ACHN (cell line): ENCODE measurements at regions not wholly inside any gene's neighbourhood (a gene's known extent, or its start where the extent isn't known, plus 50 kb on each side); places are given as distances from the start of the nearest gene placed in this dataset.

Source experiments
- DNase-seq: peaks from one replicate; pipeline ENCODE4 v3.0.0-alpha.2; 2015
- in situ Hi-C: cut with HindIII; loops from 2 replicates; pipeline ENCODE4 v1.10.0; 2017; ENCODE audit warnings: low sequenced_read_pairs, low pct_ligation_motif_present, low pct_unique_long_range_greater_than_20kb

DNA sequence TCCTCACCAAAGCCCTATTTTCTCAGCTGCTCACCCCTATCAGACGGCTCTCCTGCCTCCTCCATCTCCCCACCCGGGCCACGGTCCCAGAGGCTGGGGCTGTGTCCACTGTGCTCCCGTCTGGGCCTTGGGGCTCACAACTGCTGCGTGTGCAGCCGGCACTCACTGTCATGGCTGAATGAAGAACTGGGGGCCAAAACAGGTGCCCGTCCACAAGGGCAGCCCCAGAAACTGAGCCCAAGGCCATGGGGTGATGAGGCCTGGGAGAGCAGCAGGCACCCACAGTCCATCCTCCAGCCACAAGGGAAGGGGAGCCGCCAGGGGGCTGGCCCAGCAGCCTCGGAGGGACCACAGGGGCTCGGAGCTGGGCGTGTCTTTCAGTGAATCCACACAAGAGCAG is 159.5 kb downstream of the DLL1 start:
- in situ Hi-C loops: no loop called here
- DNase-seq: no peak

DNA sequence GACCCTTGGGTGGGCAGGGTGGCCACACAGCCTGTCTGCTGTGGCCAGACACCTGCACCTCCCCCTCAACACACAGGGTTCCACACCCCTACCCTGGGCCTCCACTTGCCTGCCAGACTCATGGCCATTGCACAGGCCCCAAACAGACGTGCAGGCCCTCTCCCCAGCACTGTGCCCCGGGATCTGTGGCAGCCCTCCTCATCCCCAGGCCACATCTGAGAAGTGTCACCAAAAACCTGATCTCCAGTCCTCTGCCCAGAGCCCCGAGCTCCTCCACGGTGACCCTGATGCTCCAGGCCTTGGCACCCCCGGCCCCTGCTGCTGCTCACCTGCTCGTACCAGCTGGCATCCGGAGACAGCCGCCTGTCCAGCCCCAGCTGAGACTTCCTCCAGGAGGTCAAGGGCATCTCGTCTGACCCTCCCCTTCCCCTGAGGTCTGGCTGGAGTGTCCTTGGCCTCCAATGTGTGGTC is 160.1 kb downstream of the DLL1 start:
- in situ Hi-C loops: no loop called here
- no peak for DNase-seq

DNA sequence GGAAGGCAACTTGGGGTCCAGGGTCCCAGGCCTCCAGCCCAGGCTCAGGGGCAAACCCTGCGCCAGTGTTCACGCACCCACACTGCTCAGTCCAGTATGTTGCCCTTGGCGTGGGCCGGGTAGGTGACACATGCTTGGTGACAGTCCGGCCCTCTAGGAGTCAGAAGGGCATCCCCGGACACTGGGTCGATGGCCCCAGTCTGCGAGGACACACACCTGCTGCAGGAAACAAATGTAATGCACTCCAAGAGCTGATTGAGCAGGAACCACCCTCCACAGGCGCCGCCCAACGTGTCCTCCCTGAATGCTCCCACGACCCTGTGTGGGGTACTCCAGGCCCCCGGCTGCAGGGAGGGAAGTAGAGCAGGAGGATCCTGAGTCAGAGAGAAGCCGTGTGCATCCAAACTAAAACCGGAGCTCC is 160.7 kb downstream of the DLL1 start:
- in situ Hi-C loops: no loop called here
- no peak for DNase-seq

DNA sequence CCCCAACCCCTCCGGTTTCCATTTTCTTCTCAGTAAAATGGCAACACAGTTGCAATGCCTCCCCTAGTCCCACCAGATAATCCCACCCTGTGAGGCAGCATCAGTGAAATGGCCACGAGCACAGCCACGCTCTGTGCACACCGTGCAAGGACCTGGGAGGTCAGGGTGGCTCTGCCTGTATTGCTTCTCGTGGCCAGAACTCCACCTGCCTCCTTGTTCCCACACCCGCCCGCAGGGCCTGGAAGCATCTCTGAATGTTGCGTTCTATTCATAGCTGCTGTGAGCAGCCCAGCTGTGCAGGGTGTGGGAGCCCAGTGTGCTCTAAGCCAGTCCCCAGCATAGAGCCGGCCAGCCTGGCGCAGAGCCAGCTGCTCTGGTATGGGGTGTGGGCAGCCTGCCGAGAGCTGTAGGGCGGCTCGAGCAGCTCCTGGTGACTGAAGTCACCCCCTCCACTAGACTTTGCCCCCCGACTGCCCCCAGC is 161.1 kb downstream of the DLL1 start:
- in situ Hi-C loops: no loop called here
- no peak for DNase-seq

DNA sequence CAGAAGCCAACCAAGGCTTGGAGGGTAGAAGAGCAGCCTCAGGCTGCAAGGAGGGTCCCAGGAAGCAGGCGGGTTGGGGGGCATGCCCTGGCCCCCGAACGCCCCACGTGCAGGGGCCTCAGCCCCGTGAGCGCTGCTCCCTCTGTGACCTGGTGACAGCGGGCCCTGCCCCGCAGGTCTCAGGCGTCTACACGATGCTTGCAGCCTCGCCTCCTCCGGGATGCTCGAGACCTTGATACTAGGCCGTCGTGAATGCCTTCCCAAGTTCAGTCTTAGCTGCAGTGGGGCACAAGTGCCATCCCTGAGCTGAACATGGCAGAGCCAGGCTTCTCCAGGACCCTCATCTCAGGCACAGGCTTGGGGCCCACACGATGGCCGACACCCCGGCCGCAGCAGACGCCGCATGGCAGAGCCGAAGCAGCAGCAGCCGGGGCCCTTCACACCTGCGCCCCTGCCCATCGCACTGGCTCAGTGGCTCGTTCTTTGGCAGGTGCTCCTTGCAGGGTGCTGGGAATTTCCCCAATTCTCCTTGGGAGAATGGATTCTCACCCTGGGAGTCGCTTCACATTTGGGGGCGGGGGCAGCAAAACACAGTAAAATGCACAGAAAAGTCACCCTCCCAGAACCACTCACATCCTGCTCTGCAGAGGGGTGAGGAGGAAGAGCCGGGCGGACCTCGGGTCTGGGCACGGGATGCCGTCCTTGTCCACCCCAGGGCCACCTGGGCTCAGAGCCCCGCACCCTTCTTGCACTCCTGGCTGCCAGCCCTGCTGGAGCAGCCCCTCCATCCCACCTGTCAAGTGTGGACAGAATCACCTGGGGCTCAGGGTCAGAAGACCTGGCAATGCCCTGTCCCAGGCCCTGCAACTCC is 161.8 kb downstream of the DLL1 start:
- DNase-seq: no peak
- in situ Hi-C loops: no loop called here

DNA sequence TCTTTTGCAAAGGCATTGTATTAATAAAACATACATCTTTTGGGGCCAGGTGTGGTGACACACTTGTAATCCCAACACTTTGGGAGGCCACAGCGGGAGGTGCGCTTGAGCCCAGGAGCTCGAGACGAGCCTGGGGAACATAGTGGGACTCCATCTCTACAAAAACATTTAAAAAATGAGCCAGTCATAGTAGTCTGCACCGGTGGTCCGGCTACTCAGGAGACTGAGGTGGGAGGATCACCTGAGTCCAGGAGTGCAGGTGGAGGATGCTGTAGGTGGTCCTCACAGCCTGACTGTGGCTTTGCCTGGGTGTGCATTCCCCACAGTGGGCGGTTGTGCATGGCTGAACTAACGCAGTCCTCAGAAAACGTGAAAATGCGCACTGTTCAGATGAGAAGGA is 162.5 kb downstream of the DLL1 start:
- no peak for DNase-seq
- in situ Hi-C loops: no loop called here

DNA sequence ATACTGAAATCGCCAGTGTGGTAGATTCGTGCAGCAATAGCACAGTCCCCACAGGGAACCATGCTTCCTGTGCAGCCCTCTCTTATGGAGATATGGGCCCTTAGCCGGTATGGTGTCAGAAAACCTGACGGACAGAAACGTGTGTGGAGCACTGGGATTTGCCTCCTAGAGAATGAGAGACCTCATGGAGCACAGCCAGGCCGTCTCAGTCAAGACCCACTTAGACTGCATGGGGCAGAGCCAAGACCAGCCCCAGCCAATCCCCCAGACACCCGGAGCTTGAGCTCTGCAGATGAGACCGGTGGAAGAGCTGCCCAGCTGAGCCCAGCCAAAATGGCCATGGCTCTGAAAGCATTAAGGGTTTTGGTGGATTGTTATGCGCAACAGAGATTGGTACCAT is 163.7 kb downstream of the DLL1 start:
- no peak for DNase-seq
- in situ Hi-C loops: no loop called here

DNA sequence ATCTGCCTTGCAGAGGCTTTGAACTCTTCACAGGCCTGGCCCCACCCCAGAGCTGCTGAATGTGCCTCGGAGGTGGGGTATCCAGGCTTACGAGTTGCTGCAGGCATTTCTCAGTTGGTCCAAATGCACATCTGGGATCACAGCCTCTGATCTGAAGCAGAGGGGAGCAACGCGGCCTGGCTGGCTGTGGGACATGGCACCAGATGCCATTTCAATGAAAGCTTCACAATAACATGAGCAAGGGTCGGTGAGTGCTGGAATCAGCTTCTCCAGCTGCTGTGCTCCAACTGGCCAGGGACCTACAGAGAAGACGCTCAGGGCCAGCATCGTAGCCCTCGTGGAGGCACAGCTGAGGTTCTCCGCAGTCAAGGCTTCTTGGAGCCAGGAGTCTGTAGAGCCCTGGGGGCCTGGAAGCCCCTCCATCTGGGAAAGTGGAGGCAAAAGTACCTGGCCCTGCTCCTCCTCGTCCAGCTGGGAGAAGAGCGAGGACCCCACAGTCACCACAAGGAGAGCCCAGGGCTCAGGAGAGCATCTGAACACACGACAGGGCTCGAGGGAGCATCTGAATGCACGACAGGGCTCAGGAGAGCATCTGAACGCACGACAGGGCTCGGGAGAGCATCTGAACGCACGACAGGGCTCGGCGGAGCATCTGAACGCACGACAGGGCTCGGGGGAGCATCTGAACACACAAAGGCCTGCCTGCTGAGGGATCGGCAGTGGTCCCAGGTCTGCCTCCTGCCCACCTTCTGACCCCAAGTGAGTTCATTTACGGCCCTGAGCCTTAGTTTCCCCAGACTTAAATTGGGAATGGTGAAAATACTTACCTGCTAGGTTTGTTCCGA is 165.2 kb downstream of the DLL1 start:
- DNase-seq: no peak
- in situ Hi-C loops: no loop called here

DNA sequence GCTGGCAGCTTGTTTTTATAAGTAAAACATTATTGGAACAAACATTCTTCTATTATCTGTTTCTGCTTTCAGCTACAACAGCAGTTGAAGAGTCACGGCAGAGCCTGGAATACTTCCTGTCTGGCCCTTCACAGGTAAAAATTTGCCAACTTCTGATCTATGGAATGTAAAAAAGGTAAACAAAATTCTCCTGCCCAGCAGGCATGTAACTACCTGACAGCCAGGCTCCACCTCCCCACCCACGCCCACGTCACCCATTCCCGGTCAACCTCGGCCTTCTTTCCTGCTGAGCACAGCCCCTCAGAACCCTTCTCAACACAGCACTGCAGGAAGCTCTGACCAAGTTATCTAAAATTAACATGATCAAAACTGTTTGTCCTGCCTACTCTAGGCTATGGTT is 166.0 kb downstream of the DLL1 start:
- no peak for DNase-seq
- in situ Hi-C loops: no loop called here

DNA sequence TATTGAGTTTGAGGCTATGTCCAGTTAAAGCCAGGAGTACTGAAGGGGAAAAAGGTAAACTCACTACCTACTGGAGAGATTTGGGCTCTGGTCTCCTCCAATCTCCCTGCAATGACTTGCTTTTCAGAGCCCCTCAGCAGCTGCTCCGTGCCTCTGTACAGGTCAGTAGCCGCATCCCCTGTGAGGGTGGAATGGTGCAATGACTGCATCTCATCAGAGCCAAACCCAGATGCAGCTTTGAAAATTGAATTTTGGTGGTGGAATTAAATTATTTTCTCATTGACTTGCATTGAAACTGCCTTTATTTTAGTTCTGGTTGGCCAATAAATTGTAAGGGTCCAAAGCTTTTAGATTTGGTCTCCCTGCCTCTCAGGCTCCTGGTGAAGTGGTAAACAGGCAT is 166.7 kb downstream of the DLL1 start:
- DNase-seq: no peak
- in situ Hi-C loops: no loop called here

DNA sequence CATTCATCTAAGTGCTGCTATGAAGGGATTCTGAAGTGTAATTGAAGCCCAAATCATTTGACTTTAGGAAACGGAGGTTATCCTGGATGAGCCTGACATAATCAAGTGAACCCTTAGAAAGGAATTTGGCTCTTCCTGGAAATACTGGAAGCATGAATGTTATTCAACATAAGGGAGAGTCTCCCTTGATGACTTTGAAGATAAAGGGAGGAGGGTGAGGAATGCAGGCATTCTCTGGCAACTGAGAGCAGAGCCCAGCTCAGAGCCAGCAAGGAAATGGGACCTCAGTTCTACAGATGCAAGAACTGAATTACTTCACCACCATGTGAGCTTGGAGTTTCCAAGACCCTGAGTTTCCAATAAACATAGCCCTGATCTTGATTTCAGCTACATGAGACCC is 168.2 kb downstream of the DLL1 start:
- in situ Hi-C loops: no loop called here
- DNase-seq: no peak

DNA sequence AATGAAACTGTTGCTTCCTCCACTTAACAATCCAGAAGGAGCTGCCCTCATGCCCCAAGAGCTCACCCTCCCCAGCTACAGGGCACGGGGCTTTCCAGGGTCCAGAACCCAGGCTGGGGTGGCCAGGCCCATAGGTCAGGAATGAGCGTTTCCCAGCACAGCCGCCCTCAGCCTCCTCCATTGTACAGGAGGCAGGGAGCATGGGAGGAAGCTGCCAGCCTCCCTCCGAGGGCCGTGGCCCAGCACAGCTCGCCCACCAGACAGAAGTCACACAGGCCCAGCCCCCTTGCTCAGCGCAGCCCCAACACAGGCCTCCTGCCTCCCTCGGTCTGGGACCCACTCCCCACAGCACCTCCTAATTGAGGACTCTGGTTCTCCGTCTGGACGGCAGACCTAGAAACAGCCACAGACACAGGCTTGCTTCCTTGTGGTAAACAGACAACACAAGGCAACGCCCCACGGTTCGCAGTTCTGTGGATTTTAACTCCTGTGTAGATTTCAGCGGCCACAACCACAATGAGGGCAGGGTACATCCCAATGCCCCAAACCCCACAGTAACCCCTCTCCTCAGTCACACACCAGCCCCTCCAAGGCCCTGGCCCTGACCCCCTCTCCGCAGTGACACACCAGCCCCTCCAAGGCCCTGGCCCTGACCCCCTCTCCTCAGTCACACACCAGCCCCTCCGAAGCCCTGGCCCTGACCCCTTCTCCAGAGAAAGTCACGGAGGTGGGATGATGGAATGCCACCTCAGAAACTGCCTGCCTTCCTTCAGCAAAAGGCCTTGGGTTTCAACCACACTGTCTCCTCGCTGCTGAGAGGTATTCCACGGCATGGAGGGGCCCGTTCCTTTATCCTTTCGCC is 173.5 kb downstream of the DLL1 start:
- in situ Hi-C loops: no loop called here

DNA sequence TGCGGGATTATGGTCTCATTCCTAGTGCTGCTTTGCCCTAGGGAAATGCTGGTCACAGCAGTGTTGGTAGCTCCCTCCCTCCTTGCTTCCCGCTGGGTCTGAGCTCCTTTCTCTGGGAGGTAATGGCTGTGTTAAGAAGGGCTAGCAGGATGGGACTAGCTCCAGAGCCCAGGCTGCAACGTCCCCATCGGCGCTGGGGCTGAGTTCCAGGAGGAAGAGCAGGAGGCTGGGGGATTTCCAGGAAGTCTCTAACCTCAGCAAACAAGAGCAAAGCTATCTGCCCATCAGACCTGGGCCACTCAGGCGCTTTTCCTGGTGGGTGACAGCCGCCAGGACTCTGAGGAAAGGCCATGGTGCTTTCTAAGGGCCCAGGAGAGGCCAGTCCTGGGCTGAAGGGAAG is 174.2 kb downstream of the DLL1 start:
- in situ Hi-C loops: no loop called here
- DNase-seq: no peak

More for the DNA sequence above, 173.5 kb downstream of the DLL1 start:
- no peak for DNase-seq

DNA sequence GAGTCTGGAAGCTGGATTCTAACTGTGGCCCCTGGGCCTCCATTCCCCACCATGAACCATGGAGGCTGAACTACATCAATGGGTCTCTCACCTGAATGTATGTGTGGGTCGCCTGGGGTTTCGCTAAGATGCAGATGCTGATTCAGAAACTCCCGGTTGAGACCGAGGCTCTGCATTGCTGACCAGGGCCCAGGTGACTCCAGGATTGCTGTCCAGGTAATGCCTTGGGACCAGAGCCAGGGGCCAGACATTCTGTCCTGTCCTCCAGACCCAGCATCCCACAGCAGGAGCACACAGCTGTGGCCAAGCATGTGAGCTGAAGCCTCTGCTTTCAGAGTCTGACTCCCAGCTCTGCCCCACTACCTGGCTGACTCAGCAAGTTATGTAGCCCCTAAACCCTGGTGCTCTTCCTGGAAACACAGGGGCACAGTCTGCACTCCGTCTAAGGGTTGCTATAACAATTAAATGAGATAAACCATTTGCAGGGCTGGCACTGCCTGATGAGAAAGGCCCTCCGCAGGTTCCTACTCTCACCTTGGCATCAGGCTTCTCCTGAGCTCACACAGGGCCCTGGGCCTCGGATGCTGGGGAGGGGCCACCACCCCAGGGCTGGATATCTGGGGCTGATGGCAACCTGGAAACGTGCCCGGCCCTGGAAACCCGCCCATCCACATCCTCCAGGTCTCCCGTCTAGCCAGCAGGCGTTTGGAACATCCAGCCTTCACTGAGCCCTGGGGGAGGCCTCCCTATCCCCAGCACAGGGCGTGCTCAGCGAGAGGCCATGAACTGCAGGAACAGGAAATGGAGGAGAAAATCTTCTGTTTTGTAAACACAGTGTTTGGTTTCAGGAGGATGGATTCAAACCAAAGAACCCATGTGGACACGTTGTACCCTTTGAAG is 175.7 kb downstream of the DLL1 start:
- in situ Hi-C loops: no loop called here
- no peak for DNase-seq

DNA sequence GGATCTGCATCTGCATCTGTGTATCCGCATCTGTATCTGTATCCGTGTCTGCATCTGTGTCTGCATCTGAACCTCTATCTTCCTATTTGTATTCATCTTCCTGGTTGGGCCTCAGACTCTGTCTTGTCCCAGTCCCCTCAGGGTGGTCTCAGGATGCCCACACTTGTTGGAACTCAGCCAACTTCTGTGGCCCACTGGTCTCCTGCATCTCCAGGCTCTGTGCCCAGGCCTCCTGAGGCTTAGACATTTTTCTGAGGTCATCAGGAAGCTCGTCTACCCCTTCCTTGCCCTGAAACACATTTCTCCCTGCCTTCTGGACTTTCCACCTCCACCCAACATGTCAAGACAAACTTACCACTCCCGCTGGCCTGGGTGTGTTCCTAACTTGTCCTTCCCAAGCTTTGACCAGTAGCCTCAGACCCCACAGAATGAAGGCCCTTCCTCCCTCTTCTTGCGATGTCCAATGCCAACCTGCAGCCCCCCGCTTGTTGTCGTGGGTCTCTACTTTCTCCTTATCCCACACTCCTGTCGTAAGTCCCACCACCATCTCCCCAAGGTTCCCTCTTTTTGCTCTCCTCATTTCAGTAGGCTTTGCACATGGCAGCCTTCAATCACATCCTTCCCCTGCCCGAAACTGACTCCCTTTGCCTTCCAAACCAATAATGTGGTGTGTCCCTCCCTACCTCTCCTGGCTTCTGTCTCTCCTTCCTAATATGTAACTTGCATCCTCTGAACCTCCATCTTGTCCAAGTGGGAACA is 176.5 kb downstream of the DLL1 start:
- no peak for DNase-seq
- in situ Hi-C loops: no loop called here

DNA sequence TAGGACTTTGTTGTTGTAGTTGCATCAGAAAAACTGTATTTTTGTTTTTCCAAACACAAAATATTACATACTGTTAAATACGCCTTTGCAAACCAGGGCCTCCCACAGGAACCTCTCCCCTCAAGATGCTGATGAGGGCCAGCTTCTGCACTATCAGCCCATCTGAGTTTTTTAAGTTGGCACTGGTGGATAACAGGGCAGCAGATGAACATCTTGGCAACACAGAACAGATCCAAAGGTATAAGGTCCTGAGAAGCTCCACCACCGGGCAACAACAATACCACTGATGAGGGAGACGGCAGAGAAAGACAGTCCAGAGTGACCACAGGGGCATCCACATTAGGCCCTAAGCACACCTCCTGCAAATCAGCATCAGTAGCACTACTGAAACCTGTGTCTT is 177.7 kb downstream of the DLL1 start:
- in situ Hi-C loops: no loop called here
- DNase-seq: no peak

DNA sequence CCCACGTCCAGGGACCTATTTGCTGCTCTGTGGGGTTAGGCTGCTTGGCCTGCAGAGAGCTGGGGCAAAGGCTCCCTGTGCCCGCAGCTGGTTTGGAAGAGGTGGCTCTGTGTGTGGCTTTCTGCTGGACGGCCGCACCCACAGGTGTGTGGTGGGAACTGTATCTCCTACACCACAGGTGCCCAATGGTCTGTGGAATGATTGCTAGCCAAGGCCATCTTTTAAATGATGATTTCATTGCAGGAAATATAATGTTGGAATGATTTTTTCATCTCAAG is 178.4 kb downstream of the DLL1 start:
- in situ Hi-C loops: no loop called here

More for the DNA sequence above, 178.4 kb downstream of the DLL1 start:
- no peak for DNase-seq
